Muscle layer of duodenum (tissue), 2 donors: ENCODE measurements at regions not wholly inside any gene's neighbourhood (a gene's known extent, or its start where the extent isn't known, plus 50 kb on each side); places are given as distances from the start of the nearest gene placed in this dataset.
"Not testable (repeated sequence)": the region's sequence is repeated elsewhere in the genome, so short reads cannot be mapped to it uniquely, and the experiment has no call there.

Experiments used
- H3K27ac ChIP-seq: one replicate; pipeline ENCODE4 v1.7.0; 2013; ENCODE audit warnings: mild to moderate bottlenecking, low read length
- H3K27me3 ChIP-seq: one replicate; pipeline ENCODE4 v1.7.0; 2013; ENCODE audit warnings: low read depth, mild to moderate bottlenecking, control low read depth, low read length
- H3K36me3 ChIP-seq, 2 donors: one replicate each; pipeline ENCODE4 v1.7.0; 2013; ENCODE audit warnings: low read length in 2 of 2, control low read depth in 1 of 2, mild to moderate bottlenecking in 1 of 2; ENCODE audit not compliant: insufficient read depth in 2 of 2, control insufficient read depth in 1 of 2
- H3K4me1 ChIP-seq, 2 donors: one replicate each; pipeline ENCODE4 v1.7.0; 2013; ENCODE audit warnings: low read length in 2 of 2, mild to moderate bottlenecking in 2 of 2, control low read depth in 1 of 2, moderate library complexity in 1 of 2; ENCODE audit not compliant: insufficient read depth in 2 of 2, control insufficient read depth in 1 of 2
- H3K4me3 ChIP-seq, 2 donors: one replicate each; pipeline ENCODE4 v1.7.0; 2013; ENCODE audit warnings: low read length in 2 of 2, low read depth in 1 of 2, mild to moderate bottlenecking in 1 of 2
- H3K9me3 ChIP-seq, 2 donors: one replicate each; pipeline ENCODE4 v1.7.0; 2013; ENCODE audit warnings: low read length in 2 of 2, control low read depth in 1 of 2, mild to moderate bottlenecking in 1 of 2; ENCODE audit not compliant: control insufficient read depth in 1 of 2
- donor health status: healthy.

- no peak overlapping the region for H3K27ac ChIP-seq
- H3K4me1 ChIP-seq = no peaks in the 10 kb centered on the region
- no peaks in the 10 kb centered on the region for H3K9me3 ChIP-seq
- no peaks in the 10 kb centered on the region for H3K27me3 ChIP-seq
- no peaks in the 10 kb centered on the region for H3K36me3 ChIP-seq
- no peak overlapping the region for H3K4me3 ChIP-seq
These were observed 150.4 kb upstream of the HDAC4 start for GRCh38 chr2:239551206-239551605.

GRCh38 chr2:239550357-239550756 is 149.5 kb upstream of the HDAC4 start:
- Histone ChIP-seq H3K36me3 (no peaks in the 10 kb centered on the region), H3K27ac (no peak overlapping the region), H3K4me3 (no peak overlapping the region)

GRCh38 chr2:239549711-239550255 is 149.0 kb upstream of the HDAC4 start:
- H3K27me3 ChIP-seq = no peaks in the 10 kb centered on the region
- peaks cover 0 to 1% of the 10 kb centered on the region in 2 donors for H3K4me1 ChIP-seq

More at GRCh38 chr2:239550357-239550756, 149.5 kb upstream of the HDAC4 start:
- H3K9me3 ChIP-seq = no peaks in the 10 kb centered on the region
- no peaks in the 10 kb centered on the region for H3K4me1 ChIP-seq
- no peaks in the 10 kb centered on the region for H3K27me3 ChIP-seq

GRCh38 chr2:239548965-239549595 is 148.3 kb upstream of the HDAC4 start:
- no peak overlapping the region for H3K27ac ChIP-seq
- H3K36me3 ChIP-seq = no peaks in the 10 kb centered on the region
- H3K4me3 ChIP-seq = no peak overlapping the region
- H3K27me3 ChIP-seq = no peaks in the 10 kb centered on the region
- peaks cover 0 to 8% of the 10 kb centered on the region in 2 donors for H3K4me1 ChIP-seq
- no peaks in the 10 kb centered on the region for H3K9me3 ChIP-seq

More at GRCh38 chr2:239549711-239550255, 149.0 kb upstream of the HDAC4 start:
- H3K27ac ChIP-seq = no peak overlapping the region
- no peak overlapping the region for H3K4me3 ChIP-seq
- no peaks in the 10 kb centered on the region for H3K9me3 ChIP-seq
- H3K36me3 ChIP-seq = no peaks in the 10 kb centered on the region

GRCh38 chr2:239548451-239548871 is 147.6 kb upstream of the HDAC4 start:
- Histone ChIP-seq H3K9me3 (no peaks in the 10 kb centered on the region), H3K27me3 (no peaks in the 10 kb centered on the region), H3K36me3 (no peaks in the 10 kb centered on the region), H3K4me3 (no peak overlapping the region), H3K27ac (no peak overlapping the region), H3K4me1 (peaks cover 0 to 13% of the 10 kb centered on the region in 2 donors)

- peaks cover 0 to 13% of the 10 kb centered on the region in 2 donors for H3K4me1 ChIP-seq
- H3K27me3 ChIP-seq, H3K4me3 ChIP-seq: not testable (repeated sequence)
These were observed 146.3 kb upstream of the HDAC4 start for GRCh38 chr2:239547140-239547539.

GRCh38 chr2:239546541-239546940 is 145.7 kb upstream of the HDAC4 start:
- Histone ChIP-seq H3K27me3 (no peaks in the 10 kb centered on the region), H3K9me3 (no peaks in the 10 kb centered on the region), H3K27ac (no peak overlapping the region), H3K36me3 (no peaks in the 10 kb centered on the region), H3K4me3 (no peak overlapping the region), H3K4me1 (peaks cover 0 to 13% of the 10 kb centered on the region in 2 donors)

More at GRCh38 chr2:239547140-239547539, 146.3 kb upstream of the HDAC4 start:
- H3K36me3 ChIP-seq, H3K27ac ChIP-seq, H3K9me3 ChIP-seq: not testable (repeated sequence)

GRCh38 chr2:239545741-239546392 is 145.0 kb upstream of the HDAC4 start:
- H3K4me1 ChIP-seq = peaks cover 0 to 13% of the 10 kb centered on the region in 2 donors

GRCh38 chr2:239544918-239545465 is 144.2 kb upstream of the HDAC4 start:
- Histone ChIP-seq H3K27me3 (no peaks in the 10 kb centered on the region), H3K4me3 (no peak overlapping the region), H3K27ac (no peak overlapping the region), H3K4me1 (peaks cover 0 to 13% of the 10 kb centered on the region in 2 donors), H3K9me3 (no peaks in the 10 kb centered on the region), H3K36me3 (no peaks in the 10 kb centered on the region)

More at GRCh38 chr2:239545741-239546392, 145.0 kb upstream of the HDAC4 start:
- Histone ChIP-seq H3K9me3 (no peaks in the 10 kb centered on the region), H3K36me3 (no peaks in the 10 kb centered on the region), H3K27ac (no peak overlapping the region), H3K4me3 (no peak overlapping the region), H3K27me3 (no peaks in the 10 kb centered on the region)

- no peaks in the 10 kb centered on the region for H3K9me3 ChIP-seq
- no peaks in the 10 kb centered on the region for H3K27me3 ChIP-seq
- H3K4me1 ChIP-seq = peaks cover 0 to 13% of the 10 kb centered on the region in 2 donors
- H3K27ac ChIP-seq = no peak overlapping the region
- no peak overlapping the region for H3K4me3 ChIP-seq
- no peaks in the 10 kb centered on the region for H3K36me3 ChIP-seq
These were observed 143.5 kb upstream of the HDAC4 start for GRCh38 chr2:239544143-239544917.

GRCh38 chr2:239543702-239544101 is 142.9 kb upstream of the HDAC4 start:
- H3K27me3 ChIP-seq = no peaks in the 10 kb centered on the region
- H3K27ac ChIP-seq = no peak overlapping the region
- no peak overlapping the region for H3K4me3 ChIP-seq
- no peaks in the 10 kb centered on the region for H3K9me3 ChIP-seq
- peaks cover 0 to 13% of the 10 kb centered on the region in 2 donors for H3K4me1 ChIP-seq
- H3K36me3 ChIP-seq = no peaks in the 10 kb centered on the region
